HL-60 (cell line): ENCODE measurements at regions not wholly inside any gene's neighbourhood (a gene's known extent, or its start where the extent isn't known, plus 50 kb on each side); places are given as distances from the start of the nearest gene placed in this dataset.

Experiments
- GABPA ChIP-seq: IDR thresholded peaks from 2 replicates; pipeline ENCODE4 v1.6.1; 2012; ENCODE audit warnings: low read depth
- POLR2AphosphoS5 ChIP-seq: IDR thresholded peaks from 2 replicates; pipeline ENCODE4 v1.6.1; 2012; ENCODE audit warnings: low read depth
- REST ChIP-seq: IDR thresholded peaks from 2 replicates; pipeline ENCODE4 v1.6.1; 2012; ENCODE audit warnings: low read depth; ENCODE audit not compliant: insufficient replicate concordance
- TF ChIP-seq, protein P1 (sequence below): IDR thresholded peaks from one replicate; pipeline ENCODE4 v1.5.1; 2011; ENCODE audit warnings: low read length, control low read depth, inconsistent platforms; ENCODE audit not compliant: insufficient read depth

- TF ChIP-seq, protein P1, sequence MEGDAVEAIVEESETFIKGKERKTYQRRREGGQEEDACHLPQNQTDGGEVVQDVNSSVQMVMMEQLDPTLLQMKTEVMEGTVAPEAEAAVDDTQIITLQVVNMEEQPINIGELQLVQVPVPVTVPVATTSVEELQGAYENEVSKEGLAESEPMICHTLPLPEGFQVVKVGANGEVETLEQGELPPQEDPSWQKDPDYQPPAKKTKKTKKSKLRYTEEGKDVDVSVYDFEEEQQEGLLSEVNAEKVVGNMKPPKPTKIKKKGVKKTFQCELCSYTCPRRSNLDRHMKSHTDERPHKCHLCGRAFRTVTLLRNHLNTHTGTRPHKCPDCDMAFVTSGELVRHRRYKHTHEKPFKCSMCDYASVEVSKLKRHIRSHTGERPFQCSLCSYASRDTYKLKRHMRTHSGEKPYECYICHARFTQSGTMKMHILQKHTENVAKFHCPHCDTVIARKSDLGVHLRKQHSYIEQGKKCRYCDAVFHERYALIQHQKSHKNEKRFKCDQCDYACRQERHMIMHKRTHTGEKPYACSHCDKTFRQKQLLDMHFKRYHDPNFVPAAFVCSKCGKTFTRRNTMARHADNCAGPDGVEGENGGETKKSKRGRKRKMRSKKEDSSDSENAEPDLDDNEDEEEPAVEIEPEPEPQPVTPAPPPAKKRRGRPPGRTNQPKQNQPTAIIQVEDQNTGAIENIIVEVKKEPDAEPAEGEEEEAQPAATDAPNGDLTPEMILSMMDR, result no peak
- TF ChIP-seq REST, result no peak
- TF ChIP-seq POLR2AphosphoS5, result no peak
- TF ChIP-seq GABPA, result no peak
Measured at GRCh38 chr6:140047321-140047720, 672.9 kb upstream of the CITED2 start.
